ENCODE measurements at regions not wholly inside any gene's neighbourhood (a gene's known extent, or its start where the extent isn't known, plus 50 kb on each side); places are given as distances from the start of the nearest gene placed in this dataset.

DNA sequence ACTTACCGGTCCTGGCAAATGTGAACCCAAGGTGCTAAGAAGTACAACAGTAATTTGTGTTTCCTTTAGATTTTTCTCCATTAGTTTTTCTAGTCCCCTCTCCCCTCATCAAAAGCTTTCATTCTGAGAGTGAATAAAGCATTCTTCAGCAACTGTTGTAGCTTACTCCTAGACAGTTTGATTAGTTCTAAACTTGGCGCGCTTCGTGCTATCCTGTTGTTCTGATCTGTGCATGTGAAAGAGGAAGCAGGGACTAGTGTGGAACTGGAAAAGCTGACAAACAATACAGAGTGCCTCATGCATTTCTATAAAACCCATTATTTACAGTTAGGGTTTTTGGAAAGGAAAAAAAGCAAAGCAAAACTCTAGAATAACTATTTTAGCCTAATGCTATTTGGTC, 556.9 kb upstream of the SLIT2 start:
- TF ChIP-seq, protein P1, sequence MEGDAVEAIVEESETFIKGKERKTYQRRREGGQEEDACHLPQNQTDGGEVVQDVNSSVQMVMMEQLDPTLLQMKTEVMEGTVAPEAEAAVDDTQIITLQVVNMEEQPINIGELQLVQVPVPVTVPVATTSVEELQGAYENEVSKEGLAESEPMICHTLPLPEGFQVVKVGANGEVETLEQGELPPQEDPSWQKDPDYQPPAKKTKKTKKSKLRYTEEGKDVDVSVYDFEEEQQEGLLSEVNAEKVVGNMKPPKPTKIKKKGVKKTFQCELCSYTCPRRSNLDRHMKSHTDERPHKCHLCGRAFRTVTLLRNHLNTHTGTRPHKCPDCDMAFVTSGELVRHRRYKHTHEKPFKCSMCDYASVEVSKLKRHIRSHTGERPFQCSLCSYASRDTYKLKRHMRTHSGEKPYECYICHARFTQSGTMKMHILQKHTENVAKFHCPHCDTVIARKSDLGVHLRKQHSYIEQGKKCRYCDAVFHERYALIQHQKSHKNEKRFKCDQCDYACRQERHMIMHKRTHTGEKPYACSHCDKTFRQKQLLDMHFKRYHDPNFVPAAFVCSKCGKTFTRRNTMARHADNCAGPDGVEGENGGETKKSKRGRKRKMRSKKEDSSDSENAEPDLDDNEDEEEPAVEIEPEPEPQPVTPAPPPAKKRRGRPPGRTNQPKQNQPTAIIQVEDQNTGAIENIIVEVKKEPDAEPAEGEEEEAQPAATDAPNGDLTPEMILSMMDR (IDR thresholded peaks at IDR 0.05; ENCODE audit: insufficient read depth, low read length, poor library complexity, severe bottlenecking) = no peak
- DNase-seq (ENCODE audit: extremely low read depth, insufficient read length) = no peak
- Histone ChIP-seq H3K27me3 (replicated peaks; ENCODE audit: control insufficient read depth, insufficient read depth, low read length) (no peaks in the 10 kb centered on the region), H3K4me3 (replicated peaks; ENCODE audit: low read depth, low read length) (no peak overlapping the region), H3K36me3 (ENCODE audit: control insufficient read depth, insufficient read depth, low read length) (no peaks in the 10 kb centered on the region)

DNA sequence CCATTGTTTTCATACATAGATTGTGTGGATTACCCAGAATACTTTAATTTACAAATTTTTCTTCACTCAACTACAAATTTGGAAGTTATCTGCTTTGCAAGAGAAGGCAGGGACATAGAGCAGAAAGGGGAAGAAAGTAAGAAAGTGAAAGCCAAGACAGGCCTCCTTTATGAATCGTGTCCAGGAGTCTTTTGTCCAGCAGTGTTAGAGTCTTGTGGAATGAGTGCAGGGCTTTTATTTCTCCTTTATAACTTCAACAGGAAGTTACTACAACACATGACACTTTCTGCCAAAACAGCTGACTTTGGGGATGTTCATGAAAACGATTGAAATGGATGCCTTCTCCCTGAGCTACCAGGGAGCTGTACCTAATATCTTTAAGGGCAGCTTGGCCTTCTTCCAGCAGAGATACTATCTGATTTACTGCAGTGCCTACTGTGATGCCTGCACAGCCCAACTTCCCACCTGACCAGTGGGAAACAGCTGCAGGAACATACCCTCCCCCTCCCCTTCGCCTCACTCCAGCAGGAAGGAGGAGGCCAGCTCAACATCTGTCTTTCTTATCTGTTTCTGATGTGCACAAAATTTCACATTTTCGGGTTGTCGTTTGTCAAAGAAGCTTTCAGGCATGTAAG, 557.7 kb upstream of the SLIT2 start:
- DNase-seq (ENCODE audit: extremely low read depth, insufficient read length) = no peak
- Histone ChIP-seq H3K36me3 (ENCODE audit: control insufficient read depth, insufficient read depth, low read length) (no peaks in the 10 kb centered on the region), H3K4me3 (replicated peaks; ENCODE audit: low read depth, low read length) (no peak overlapping the region), H3K27me3 (replicated peaks; ENCODE audit: control insufficient read depth, insufficient read depth, low read length) (no peaks in the 10 kb centered on the region)
- TF ChIP-seq, protein P1 (IDR thresholded peaks at IDR 0.05; ENCODE audit: insufficient read depth, low read length, poor library complexity, severe bottlenecking) = no peak

DNA sequence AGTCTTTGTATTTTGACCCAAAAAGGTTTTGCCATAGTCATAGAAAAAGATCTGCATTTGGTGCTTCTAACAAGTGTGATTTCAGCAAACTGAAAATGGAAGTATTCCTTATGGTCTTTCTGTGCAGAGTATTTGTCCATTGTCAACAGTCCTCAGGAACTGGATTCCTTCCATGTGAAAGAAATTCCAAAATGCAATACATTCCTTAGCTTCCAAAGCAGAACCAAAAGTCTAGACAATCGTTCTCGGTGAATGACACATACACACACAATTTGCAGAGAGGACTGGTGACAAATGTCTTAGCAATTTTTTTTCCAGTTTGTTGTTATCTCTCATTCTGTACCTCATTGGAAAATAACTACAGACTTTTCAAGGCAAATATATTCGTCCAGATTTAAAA, 562.2 kb upstream of the SLIT2 start:
- Histone ChIP-seq H3K36me3 (ENCODE audit: control insufficient read depth, insufficient read depth, low read length) (no peaks in the 10 kb centered on the region), H3K4me3 (replicated peaks; ENCODE audit: low read depth, low read length) (no peak overlapping the region), H3K27me3 (replicated peaks; ENCODE audit: control insufficient read depth, insufficient read depth, low read length) (no peaks in the 10 kb centered on the region)
- TF ChIP-seq, protein P1 (IDR thresholded peaks at IDR 0.05; ENCODE audit: insufficient read depth, low read length, poor library complexity, severe bottlenecking) = no peak
- DNase-seq (ENCODE audit: extremely low read depth, insufficient read length) = no peak

DNA sequence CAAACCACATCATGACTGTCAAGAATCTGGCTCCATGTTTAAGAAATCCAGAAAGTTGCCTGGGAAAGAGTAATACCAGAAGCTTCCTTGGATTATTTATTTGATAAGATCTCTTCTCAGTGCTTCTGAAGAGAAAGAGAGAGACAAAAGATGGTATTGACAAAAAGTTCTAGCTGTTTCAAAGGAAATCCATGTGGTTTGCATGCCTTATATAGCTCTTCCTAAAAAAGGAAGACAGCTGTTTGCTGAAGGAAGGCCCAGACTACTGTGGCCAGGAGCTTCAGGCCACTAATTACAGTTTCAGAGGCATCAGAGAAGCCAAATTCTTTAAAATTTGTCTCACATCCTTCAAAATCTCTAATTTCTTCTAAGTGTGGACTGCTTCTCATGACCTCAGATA, 565.2 kb upstream of the SLIT2 start:
- no peaks in the 10 kb centered on the region for H3K36me3 ChIP-seq (ENCODE audit: control insufficient read depth, insufficient read depth, low read length)
- no peak overlapping the region for H3K4me3 ChIP-seq (replicated peaks; ENCODE audit: low read depth, low read length)
- TF ChIP-seq, protein P1 (IDR thresholded peaks at IDR 0.05; ENCODE audit: insufficient read depth, low read length, poor library complexity, severe bottlenecking) = no peak
- H3K27me3 ChIP-seq (replicated peaks; ENCODE audit: control insufficient read depth, insufficient read depth, low read length) = no peaks in the 10 kb centered on the region
- DNase-seq (ENCODE audit: extremely low read depth, insufficient read length) = no peak

DNA sequence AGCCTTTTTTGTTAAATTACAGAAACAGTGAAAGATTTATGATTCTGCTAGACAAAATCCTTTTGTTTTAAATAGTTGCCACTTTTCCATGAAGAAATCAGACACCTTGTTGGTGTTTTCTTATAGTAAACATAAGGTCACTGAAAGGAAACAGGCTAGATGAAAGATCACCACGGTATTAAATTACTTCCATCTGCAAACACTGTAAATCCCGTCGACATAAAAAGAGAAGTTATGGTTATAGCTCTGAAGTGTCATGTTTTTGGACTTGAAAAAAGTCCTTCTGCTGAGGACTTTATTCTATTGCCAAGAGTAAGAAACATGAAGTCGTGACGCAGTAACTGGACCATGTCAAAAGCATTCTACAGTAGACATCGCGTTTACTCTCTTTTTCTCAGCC, 567.6 kb upstream of the SLIT2 start:
- no peak for DNase-seq (ENCODE audit: extremely low read depth, insufficient read length)
- H3K36me3 ChIP-seq (ENCODE audit: control insufficient read depth, insufficient read depth, low read length) = no peaks in the 10 kb centered on the region
- H3K4me3 ChIP-seq (replicated peaks; ENCODE audit: low read depth, low read length) = no peak overlapping the region
- no peaks in the 10 kb centered on the region for H3K27me3 ChIP-seq (replicated peaks; ENCODE audit: control insufficient read depth, insufficient read depth, low read length)
- TF ChIP-seq, protein P1 (IDR thresholded peaks at IDR 0.05; ENCODE audit: insufficient read depth, low read length, poor library complexity, severe bottlenecking) = no peak

DNA sequence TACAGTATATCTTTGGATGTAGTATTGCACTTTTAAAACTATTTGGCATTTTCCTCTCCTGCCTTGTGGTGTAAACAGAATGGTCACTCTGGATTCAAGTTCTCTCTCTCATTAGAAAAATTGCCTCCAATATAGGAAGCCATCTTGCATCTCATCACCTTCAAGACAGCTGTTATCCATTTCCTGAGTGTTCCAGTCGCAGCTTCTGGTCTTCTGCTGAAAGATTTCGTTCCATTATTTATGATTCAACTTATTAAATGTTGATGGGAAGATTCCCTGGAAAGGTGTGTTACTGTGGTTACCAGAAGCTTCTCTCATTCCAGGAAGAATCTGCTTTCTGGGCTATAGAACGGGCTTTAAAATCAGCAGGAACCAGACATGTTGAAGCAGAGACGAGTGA, 568.3 kb upstream of the SLIT2 start:
- Histone ChIP-seq H3K36me3 (ENCODE audit: control insufficient read depth, insufficient read depth, low read length) (no peaks in the 10 kb centered on the region), H3K4me3 (replicated peaks; ENCODE audit: low read depth, low read length) (no peak overlapping the region), H3K27me3 (replicated peaks; ENCODE audit: control insufficient read depth, insufficient read depth, low read length) (no peaks in the 10 kb centered on the region)
- DNase-seq (ENCODE audit: extremely low read depth, insufficient read length) = no peak
- TF ChIP-seq, protein P1 (IDR thresholded peaks at IDR 0.05; ENCODE audit: insufficient read depth, low read length, poor library complexity, severe bottlenecking) = no peak

All from GM06990 (cell line).